ENCODE measurements at regions not wholly inside any gene's neighbourhood (a gene's known extent, or its start where the extent isn't known, plus 50 kb on each side); places are given as distances from the start of the nearest gene placed in this dataset.

- no peak overlapping the region for H3K4me3 ChIP-seq (ENCODE audit: low read length)
- no peak for DNase-seq (ENCODE audit: low read depth, low spot score)
These were observed 417.5 kb upstream of the GRM3 start for GRCh38 chr7:86226191-86226590.

DNA sequence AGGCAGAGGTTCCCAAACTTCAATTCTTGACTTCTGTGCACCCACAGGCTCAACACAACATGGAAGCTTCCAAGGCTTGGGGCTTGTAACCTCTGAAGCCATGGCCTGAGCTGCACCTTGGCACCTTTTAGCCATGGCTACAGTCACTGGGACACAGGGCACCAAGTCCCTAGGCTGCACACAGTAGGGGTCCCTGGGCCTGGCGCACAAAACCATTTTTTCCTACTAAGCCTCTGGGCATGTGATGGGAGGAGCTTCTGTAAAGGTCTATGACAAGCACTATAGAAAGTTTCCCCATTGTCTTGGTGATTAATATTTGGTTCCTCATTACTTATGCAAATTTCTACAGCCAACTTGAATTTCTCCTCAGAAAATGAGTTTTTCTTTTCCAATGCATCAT lies 420.9 kb upstream of the GRM3 start:
- H3K4me3 ChIP-seq (ENCODE audit: low read length) = no peak overlapping the region
- no peak for DNase-seq (ENCODE audit: low read depth, low spot score)

DNA sequence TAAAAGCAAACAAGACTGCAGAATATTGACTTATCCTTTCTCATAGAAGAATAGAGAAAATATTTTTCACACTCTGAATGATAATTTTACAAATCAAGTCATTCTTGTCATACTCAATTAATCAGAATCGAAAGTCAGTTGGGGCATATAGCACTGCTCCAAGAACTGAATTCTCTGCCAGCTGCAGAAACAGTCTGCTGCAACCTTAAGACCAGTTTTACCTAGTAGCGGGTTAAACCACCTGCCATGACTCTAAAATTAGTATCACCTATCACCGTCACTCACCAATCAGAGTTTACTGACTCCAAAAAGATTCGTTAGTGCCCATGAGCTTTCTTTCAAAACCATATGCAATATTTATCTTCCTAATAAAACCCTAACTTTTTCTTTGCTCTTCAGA lies 429.0 kb upstream of the GRM3 start:
- DNase-seq (ENCODE audit: low read depth, low spot score) = no peak

DNA sequence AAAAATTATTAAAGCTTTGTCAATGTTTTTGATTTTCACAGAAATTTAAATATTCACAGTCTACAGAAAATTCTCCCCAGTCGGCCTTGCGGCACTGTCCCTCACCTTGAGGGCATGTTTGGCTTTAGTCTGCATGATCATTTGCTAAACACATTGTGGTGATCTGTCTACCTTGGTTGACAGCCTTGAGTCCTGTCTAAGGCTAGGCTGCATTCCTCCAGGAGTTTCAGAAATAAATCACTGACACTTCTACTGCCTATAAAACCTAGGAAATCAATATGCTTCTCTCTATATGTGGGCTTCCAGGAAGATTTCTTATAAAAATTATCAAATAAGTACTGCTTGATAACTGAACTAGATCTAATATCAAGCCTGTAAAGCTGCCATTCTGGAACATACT lies 430.7 kb upstream of the GRM3 start:
- H3K4me3 ChIP-seq (ENCODE audit: low read length) = no peak overlapping the region
- DNase-seq (ENCODE audit: low read depth, low spot score) = no peak

More for the DNA sequence above, 429.0 kb upstream of the GRM3 start:
- no peak overlapping the region for H3K4me3 ChIP-seq (ENCODE audit: low read length)

DNA sequence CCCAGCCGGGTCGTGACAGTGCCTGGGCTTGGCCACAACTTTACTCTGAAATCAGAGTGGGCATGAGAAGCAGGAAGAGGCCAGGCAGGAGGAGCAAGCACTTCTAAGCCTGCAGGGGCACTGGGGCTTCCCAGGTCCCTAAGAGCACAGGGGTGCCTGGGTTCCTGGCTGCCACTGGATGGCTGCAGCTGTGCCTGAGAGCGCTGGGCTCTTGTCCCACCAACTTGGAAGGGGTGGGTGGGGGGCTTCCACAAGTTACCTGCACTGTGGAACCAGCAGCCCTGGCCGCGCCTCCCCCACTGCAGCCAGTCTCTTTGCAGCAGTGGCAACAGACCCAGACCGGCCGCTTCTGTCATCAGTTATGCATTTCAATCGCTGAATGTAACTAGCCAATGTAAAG lies 434.7 kb upstream of the GRM3 start:
- no peak for DNase-seq (ENCODE audit: low read depth, low spot score)
- no peak overlapping the region for H3K4me3 ChIP-seq (ENCODE audit: low read length)

- DNase-seq (ENCODE audit: low read depth, low spot score) = no peak
- H3K4me3 ChIP-seq (ENCODE audit: low read length) = no peak overlapping the region
These were observed 436.0 kb upstream of the GRM3 start for GRCh38 chr7:86207740-86208139.

- no peak for DNase-seq (ENCODE audit: low read depth, low spot score)
- no peak overlapping the region for H3K4me3 ChIP-seq (ENCODE audit: low read length)
These were observed 440.9 kb upstream of the GRM3 start for GRCh38 chr7:86202833-86203232.

DNA sequence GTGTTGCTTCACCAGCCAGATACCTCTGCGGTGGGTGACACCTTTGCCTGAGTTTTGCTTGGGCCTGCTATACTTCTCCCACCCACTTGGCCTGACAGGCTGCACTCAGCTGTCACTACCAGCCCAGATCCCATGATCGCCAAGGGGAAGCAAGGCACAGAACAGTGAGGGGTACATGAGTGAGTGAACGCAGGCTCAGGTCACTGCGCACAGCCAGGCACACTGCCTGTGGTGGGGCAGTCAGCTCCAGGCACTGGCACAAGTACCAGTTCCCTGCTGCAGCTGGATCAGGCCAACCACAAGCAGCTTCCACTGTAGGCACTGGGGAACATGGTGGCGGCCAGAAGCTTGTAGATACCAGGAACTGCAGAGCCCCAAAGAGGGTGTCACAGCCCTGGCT lies 441.9 kb upstream of the GRM3 start:
- DNase-seq (ENCODE audit: low read depth, low spot score) = no peak

DNA sequence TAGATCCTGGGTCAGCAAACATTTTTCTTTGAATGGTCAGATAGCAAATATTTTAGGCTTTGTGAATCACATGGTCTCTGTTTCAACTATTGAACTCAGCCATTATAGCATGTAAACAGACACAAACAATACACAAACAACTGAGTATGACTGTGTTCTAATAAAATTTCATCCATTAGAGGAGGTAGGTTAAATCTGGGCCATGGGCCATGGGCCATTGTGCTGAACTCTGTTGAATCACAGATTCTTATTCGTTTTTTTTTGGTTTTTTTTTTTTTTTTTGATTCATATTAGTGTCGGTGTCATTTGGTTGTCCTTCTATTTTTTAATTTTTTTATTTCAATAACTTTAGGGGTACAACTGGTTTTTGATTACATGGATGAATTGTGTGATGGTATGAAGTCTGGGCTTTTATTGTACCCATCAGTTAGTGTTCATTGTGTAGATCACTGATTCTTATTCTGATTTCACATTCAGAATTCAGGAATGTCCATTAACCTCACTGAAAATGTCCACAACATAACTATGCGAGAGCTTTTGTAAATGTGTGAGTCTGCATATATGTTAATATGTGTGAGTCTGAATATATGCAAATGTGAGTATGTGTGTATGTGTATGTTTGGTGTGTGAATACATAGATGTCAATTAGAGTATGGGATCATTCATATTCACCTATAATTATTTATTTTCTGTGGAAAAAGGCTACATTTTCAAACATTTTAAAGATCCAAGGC lies 443.7 kb upstream of the GRM3 start:
- no peak overlapping the region for H3K4me3 ChIP-seq (ENCODE audit: low read length)
- no peak for DNase-seq (ENCODE audit: low read depth, low spot score)

More for the DNA sequence above, 441.9 kb upstream of the GRM3 start:
- H3K4me3 ChIP-seq (ENCODE audit: low read length) = no peak overlapping the region

GRCh38 chr7:86190351-86190750 lies 453.4 kb upstream of the GRM3 start:
- no peak for DNase-seq (ENCODE audit: low read depth, low spot score)
- H3K4me3 ChIP-seq (ENCODE audit: low read length) = no peak overlapping the region

GRCh38 chr7:86181474-86181873 lies 462.2 kb upstream of the GRM3 start:
- DNase-seq (ENCODE audit: low read depth, low spot score) = no peak
- H3K4me3 ChIP-seq (ENCODE audit: low read length) = no peak overlapping the region

GRCh38 chr7:86164827-86165226 lies 478.9 kb upstream of the GRM3 start:
- no peak for DNase-seq (ENCODE audit: low read depth, low spot score)
- H3K4me3 ChIP-seq (ENCODE audit: low read length) = no peak overlapping the region

GRCh38 chr7:86158111-86158510 lies 485.6 kb upstream of the GRM3 start:
- H3K4me3 ChIP-seq (ENCODE audit: low read length) = no peak overlapping the region
- DNase-seq (ENCODE audit: low read depth, low spot score) = no peak

- DNase-seq (ENCODE audit: low read depth, low spot score) = no peak
- H3K4me3 ChIP-seq (ENCODE audit: low read length) = no peak overlapping the region
These were observed 488.1 kb upstream of the GRM3 start for GRCh38 chr7:86155623-86156022.

GRCh38 chr7:86152926-86153325 lies 490.8 kb upstream of the GRM3 start:
- H3K4me3 ChIP-seq (ENCODE audit: low read length) = no peak overlapping the region

GRCh38 chr7:86149024-86149665 lies 494.6 kb upstream of the GRM3 start:
- no peak for DNase-seq (ENCODE audit: low read depth, low spot score)
- no peak overlapping the region for H3K4me3 ChIP-seq (ENCODE audit: low read length)

More at GRCh38 chr7:86152926-86153325, 490.8 kb upstream of the GRM3 start:
- DNase-seq (ENCODE audit: low read depth, low spot score) = no peak

GRCh38 chr7:86148501-86148900 lies 495.2 kb upstream of the GRM3 start:
- no peak for DNase-seq (ENCODE audit: low read depth, low spot score)
- no peak overlapping the region for H3K4me3 ChIP-seq (ENCODE audit: low read length)

DNA sequence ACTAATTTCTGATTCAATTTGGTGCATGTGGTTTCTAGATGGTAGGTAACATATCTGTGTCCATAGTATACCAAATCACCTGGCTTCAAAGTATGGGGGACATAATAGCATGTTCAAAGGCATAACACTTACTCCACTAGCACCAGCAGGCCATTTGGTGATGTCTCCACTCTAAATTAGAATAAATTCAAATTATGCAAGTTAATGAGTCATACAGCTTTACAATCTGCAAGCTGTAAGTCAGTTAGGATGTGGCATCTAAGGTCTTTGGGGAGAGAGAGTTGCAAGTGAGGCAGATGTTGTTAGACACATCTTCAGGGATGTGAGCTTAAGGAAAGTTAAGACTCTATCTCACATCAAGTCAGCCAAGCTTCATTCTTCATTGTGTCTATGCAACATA lies 506.4 kb upstream of the GRM3 start:
- no peak overlapping the region for H3K4me3 ChIP-seq (ENCODE audit: low read length)
- no peak for DNase-seq (ENCODE audit: low read depth, low spot score)

GRCh38 chr7:86130268-86130667 lies 513.4 kb upstream of the GRM3 start:
- DNase-seq (ENCODE audit: low read depth, low spot score) = no peak

DNA sequence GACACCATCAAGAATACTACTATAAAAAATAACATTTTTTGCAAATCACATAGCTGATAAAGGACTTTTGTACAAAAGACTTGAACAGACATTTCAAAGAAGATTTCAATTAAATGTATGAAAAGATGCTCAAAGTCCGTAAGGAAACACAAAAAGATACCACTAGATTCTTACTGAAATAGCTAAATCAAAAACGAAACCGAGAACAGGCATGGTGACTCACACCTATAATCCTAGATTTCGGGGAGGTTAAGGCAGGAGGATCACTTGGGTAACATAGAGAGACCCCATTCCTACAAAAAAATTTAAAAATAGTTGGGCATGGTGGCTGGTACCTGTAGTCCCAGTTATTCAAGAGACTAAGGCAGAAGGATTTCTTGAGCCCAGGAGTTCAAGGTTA lies 520.2 kb upstream of the GRM3 start:
- no peak overlapping the region for H3K4me3 ChIP-seq (ENCODE audit: low read length)
- no peak for DNase-seq (ENCODE audit: low read depth, low spot score)

More at GRCh38 chr7:86130268-86130667, 513.4 kb upstream of the GRM3 start:
- H3K4me3 ChIP-seq (ENCODE audit: low read length) = no peak overlapping the region

DNA sequence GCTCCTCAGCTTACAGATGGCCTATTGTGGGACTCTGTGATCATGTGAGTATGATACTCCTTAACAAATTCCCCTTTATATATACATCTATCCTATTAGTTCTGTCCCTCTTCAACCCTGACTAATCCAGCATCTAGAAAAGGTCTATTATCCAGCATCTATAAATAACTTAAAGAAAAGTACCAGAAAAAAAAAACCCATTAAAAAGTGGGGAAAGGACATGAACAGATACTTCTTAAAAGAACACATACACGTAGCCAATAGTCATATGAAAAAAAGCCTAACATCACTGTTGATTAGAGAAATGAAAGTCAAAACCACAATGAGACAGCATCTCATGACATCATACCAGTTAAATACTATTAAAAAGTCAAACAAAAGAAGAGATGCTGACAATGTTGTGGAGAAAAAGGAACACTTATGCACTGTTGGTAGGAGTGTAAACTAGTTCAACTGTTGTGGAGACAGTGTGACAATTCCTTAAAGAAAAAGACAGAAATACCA lies 549.5 kb upstream of the GRM3 start:
- H3K4me3 ChIP-seq (ENCODE audit: low read length) = no peak overlapping the region
- DNase-seq (ENCODE audit: low read depth, low spot score) = no peak
